Nephron (organoid): ENCODE measurements at regions not wholly inside any gene's neighbourhood (a gene's known extent, or its start where the extent isn't known, plus 50 kb on each side); places are given as distances from the start of the nearest gene placed in this dataset.
"Not testable (repeated sequence)": the region's sequence is repeated elsewhere in the genome, so short reads cannot be mapped to it uniquely, and the experiment has no call there.

Experiments
- H3K27ac Mint-ChIP-seq, 3 experiments: 2 replicates each; pipeline ENCODE4 v1.8.0; 2020; ENCODE audit warnings: mixed read lengths in 3 of 3, mild to moderate bottlenecking in 2 of 3, moderate library complexity in 1 of 3
- H3K27me3 Mint-ChIP-seq: 2 replicates; pipeline ENCODE4 v1.8.0; 2021; ENCODE audit warnings: low read depth, mild to moderate bottlenecking, moderate library complexity, mixed read lengths
- H3K36me3 Mint-ChIP-seq: 2 replicates; pipeline ENCODE4 v1.8.0; 2020; ENCODE audit warnings: low read depth, mixed read lengths
- H3K4me1 Mint-ChIP-seq: 2 replicates; pipeline ENCODE4 v1.8.0; 2020; ENCODE audit warnings: mixed read lengths
- H3K4me3 Mint-ChIP-seq, 3 experiments: 2 replicates each; pipeline ENCODE4 v1.8.0; 2020; ENCODE audit warnings: mild to moderate bottlenecking in 3 of 3, mixed read lengths in 3 of 3, moderate library complexity in 2 of 3
- H3K9me3 Mint-ChIP-seq: 2 replicates; pipeline ENCODE4 v1.8.0; 2020; ENCODE audit warnings: mixed read lengths
- CTCF ChIP-seq, 3 experiments: fragments of 200-600 bp; sonication (generic); IDR thresholded peaks; one replicate each; pipeline ENCODE4 v1.5.0; 2021; ENCODE audit warnings: antibody characterized with exemption in 3 of 3; ENCODE audit not compliant: unreplicated experiment in 3 of 3

GRCh38 chr14:76701436-76701835, 59.8 kb upstream of the VASH1 start:
- peaks cover 5% of the 10 kb centered on the region for H3K9me3 Mint-ChIP-seq
- no peak for TF ChIP-seq CTCF (IDR thresholded peaks at IDR 0.05; ENCODE audit: unreplicated experiment in 3 of 3)

GRCh38 chr14:76701981-76702380, 59.3 kb upstream of the VASH1 start:
- Mint-ChIP-seq H3K9me3 (peaks cover 5% of the 10 kb centered on the region), H3K27me3 (no peaks in the 10 kb centered on the region), H3K36me3 (no peaks in the 10 kb centered on the region), H3K27ac (no peak overlapping the region), H3K4me1 (peaks cover 7% of the 10 kb centered on the region), H3K4me3 (no peak overlapping the region)
- no peak for TF ChIP-seq CTCF (IDR thresholded peaks at IDR 0.05; ENCODE audit: unreplicated experiment in 3 of 3)

More at GRCh38 chr14:76701436-76701835, 59.8 kb upstream of the VASH1 start:
- no peak overlapping the region for H3K27ac Mint-ChIP-seq
- H3K4me1 Mint-ChIP-seq: peaks cover 7% of the 10 kb centered on the region
- H3K36me3 Mint-ChIP-seq: no peaks in the 10 kb centered on the region
- H3K27me3 Mint-ChIP-seq: no peaks in the 10 kb centered on the region
- H3K4me3 Mint-ChIP-seq: no peak overlapping the region

GRCh38 chr14:76705214-76705613, 56.1 kb upstream of the VASH1 start:
- peaks cover under 1% of the 10 kb centered on the region for H3K9me3 Mint-ChIP-seq

GRCh38 chr14:76706207-76706606, 55.1 kb upstream of the VASH1 start:
- H3K36me3 Mint-ChIP-seq, H3K4me3 Mint-ChIP-seq, H3K27ac Mint-ChIP-seq, H3K27me3 Mint-ChIP-seq, H3K4me1 Mint-ChIP-seq, H3K9me3 Mint-ChIP-seq: not testable (repeated sequence)

More at GRCh38 chr14:76705214-76705613, 56.1 kb upstream of the VASH1 start:
- H3K36me3 Mint-ChIP-seq: no peaks in the 10 kb centered on the region
- peaks cover 3% of the 10 kb centered on the region for H3K4me1 Mint-ChIP-seq
- no peak for TF ChIP-seq CTCF (IDR thresholded peaks at IDR 0.05; ENCODE audit: unreplicated experiment in 3 of 3)
- no peak overlapping the region for H3K4me3 Mint-ChIP-seq
- no peak overlapping the region for H3K27ac Mint-ChIP-seq
- H3K27me3 Mint-ChIP-seq: no peaks in the 10 kb centered on the region

- Mint-ChIP-seq H3K27me3 (no peaks in the 10 kb centered on the region), H3K4me3 (no peak overlapping the region), H3K36me3 (no peaks in the 10 kb centered on the region), H3K9me3 (no peaks in the 10 kb centered on the region), H3K27ac (no peak overlapping the region), H3K4me1 (peaks cover 6% of the 10 kb centered on the region)
- no peak for TF ChIP-seq CTCF (IDR thresholded peaks at IDR 0.05; ENCODE audit: unreplicated experiment in 3 of 3)
Measured at GRCh38 chr14:76706811-76707210, 54.5 kb upstream of the VASH1 start.

- no peaks in the 10 kb centered on the region for H3K27me3 Mint-ChIP-seq
- peaks cover 6% of the 10 kb centered on the region for H3K4me1 Mint-ChIP-seq
- H3K27ac Mint-ChIP-seq: no peak overlapping the region
- H3K36me3 Mint-ChIP-seq: no peaks in the 10 kb centered on the region
- no peak for TF ChIP-seq CTCF (IDR thresholded peaks at IDR 0.05; ENCODE audit: unreplicated experiment in 3 of 3)
- no peak overlapping the region for H3K4me3 Mint-ChIP-seq
- no peaks in the 10 kb centered on the region for H3K9me3 Mint-ChIP-seq
Measured at GRCh38 chr14:76708028-76708427, 53.2 kb upstream of the VASH1 start.
